ENCODE measurements at regions not wholly inside any gene's neighbourhood (a gene's known extent, or its start where the extent isn't known, plus 50 kb on each side); places are given as distances from the start of the nearest gene placed in this dataset.

DNA sequence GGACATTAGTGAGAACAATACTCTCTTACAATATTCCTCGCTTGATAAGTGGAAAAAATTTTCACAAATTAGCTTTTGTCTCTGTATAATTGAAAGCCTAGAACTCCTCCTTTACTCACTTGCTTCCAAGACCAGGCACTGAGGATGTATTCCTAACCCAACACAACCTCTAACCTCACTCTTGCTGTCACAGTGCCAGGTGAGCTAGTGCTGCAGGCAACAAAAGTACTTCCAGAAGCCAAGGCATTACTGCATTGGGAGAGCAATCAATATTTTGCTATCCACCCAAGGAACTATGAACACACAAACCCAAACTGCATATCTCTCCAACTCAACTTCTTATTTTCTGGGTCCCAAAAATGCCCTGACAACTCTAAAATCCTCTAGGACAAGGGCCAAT is 1081.0 kb downstream of the VRK1 start (continued):
- no peak for TF ChIP-seq SP1 (CRISPR knock-in tag; conservative IDR thresholded peaks at IDR 0.05)
- TF ChIP-seq, protein P1, sequence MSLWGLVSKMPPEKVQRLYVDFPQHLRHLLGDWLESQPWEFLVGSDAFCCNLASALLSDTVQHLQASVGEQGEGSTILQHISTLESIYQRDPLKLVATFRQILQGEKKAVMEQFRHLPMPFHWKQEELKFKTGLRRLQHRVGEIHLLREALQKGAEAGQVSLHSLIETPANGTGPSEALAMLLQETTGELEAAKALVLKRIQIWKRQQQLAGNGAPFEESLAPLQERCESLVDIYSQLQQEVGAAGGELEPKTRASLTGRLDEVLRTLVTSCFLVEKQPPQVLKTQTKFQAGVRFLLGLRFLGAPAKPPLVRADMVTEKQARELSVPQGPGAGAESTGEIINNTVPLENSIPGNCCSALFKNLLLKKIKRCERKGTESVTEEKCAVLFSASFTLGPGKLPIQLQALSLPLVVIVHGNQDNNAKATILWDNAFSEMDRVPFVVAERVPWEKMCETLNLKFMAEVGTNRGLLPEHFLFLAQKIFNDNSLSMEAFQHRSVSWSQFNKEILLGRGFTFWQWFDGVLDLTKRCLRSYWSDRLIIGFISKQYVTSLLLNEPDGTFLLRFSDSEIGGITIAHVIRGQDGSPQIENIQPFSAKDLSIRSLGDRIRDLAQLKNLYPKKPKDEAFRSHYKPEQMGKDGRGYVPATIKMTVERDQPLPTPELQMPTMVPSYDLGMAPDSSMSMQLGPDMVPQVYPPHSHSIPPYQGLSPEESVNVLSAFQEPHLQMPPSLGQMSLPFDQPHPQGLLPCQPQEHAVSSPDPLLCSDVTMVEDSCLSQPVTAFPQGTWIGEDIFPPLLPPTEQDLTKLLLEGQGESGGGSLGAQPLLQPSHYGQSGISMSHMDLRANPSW (CRISPR knock-in tag; conservative IDR thresholded peaks at IDR 0.05; ENCODE audit: low read depth), result no peak
- TF ChIP-seq, protein P2, sequence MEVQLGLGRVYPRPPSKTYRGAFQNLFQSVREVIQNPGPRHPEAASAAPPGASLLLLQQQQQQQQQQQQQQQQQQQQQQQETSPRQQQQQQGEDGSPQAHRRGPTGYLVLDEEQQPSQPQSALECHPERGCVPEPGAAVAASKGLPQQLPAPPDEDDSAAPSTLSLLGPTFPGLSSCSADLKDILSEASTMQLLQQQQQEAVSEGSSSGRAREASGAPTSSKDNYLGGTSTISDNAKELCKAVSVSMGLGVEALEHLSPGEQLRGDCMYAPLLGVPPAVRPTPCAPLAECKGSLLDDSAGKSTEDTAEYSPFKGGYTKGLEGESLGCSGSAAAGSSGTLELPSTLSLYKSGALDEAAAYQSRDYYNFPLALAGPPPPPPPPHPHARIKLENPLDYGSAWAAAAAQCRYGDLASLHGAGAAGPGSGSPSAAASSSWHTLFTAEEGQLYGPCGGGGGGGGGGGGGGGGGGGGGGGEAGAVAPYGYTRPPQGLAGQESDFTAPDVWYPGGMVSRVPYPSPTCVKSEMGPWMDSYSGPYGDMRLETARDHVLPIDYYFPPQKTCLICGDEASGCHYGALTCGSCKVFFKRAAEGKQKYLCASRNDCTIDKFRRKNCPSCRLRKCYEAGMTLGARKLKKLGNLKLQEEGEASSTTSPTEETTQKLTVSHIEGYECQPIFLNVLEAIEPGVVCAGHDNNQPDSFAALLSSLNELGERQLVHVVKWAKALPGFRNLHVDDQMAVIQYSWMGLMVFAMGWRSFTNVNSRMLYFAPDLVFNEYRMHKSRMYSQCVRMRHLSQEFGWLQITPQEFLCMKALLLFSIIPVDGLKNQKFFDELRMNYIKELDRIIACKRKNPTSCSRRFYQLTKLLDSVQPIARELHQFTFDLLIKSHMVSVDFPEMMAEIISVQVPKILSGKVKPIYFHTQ (CRISPR knock-in tag; IDR thresholded peaks at IDR 0.05), result no peak
- TF ChIP-seq IRF2 (CRISPR knock-in tag; IDR thresholded peaks at IDR 0.05; ENCODE audit: borderline replicate concordance, low read depth), result no peak
- TF ChIP-seq, protein P3, sequence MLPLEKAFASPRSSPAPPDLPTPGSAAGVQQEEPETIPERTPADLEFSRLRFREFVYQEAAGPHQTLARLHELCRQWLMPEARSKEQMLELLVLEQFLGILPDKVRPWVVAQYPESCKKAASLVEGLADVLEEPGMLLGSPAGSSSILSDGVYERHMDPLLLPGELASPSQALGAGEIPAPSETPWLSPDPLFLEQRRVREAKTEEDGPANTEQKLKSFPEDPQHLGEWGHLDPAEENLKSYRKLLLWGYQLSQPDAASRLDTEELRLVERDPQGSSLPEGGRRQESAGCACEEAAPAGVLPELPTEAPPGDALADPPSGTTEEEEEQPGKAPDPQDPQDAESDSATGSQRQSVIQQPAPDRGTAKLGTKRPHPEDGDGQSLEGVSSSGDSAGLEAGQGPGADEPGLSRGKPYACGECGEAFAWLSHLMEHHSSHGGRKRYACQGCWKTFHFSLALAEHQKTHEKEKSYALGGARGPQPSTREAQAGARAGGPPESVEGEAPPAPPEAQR (CRISPR knock-in tag; IDR thresholded peaks at IDR 0.05), result no peak
- no peak for TF ChIP-seq RELA (CRISPR knock-in tag; IDR thresholded peaks at IDR 0.05; ENCODE audit: borderline replicate concordance)
- TF ChIP-seq JAZF1 (CRISPR knock-in tag; IDR thresholded peaks at IDR 0.05), result no peak

DNA sequence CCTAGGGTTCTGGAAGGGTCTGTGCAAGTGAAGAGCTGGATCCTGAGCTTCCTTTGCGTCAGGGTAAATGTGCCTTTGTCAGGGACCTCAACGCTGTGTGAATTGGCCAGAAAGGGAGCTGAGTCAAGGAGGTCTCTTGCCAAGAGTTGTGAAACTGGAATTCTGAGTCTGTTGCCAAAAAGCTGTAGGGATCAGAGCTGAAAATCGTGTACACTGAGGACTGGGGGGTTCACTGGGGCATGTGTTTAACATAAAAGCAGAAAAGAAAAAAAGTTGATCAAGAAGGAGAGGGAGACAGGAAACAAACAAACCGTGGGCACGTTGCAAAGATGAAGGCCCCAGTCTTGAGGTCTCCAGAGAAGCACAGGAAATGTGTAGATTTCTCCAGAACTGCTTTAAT is 1081.5 kb downstream of the VRK1 start:
- Mint-ChIP-seq H3K27me3 (ENCODE audit: low read depth) (no peaks in the 10 kb centered on the region; the same call in 1 of the 2 replicates), H3K4me1 (peaks cover 16% of the 10 kb centered on the region), H3K4me3 (no peak overlapping the region), H3K36me3 (no peaks in the 10 kb centered on the region), H3K27ac (no peak overlapping the region), H3K9me3 (no peaks in the 10 kb centered on the region)
- ChIA-PET CTCF (no interaction called here), POLR2A (no interaction called here)
- no peak for DNase-seq (ENCODE audit: low spot score)
- no peak for ATAC-seq
- TF ChIP-seq, protein P4, sequence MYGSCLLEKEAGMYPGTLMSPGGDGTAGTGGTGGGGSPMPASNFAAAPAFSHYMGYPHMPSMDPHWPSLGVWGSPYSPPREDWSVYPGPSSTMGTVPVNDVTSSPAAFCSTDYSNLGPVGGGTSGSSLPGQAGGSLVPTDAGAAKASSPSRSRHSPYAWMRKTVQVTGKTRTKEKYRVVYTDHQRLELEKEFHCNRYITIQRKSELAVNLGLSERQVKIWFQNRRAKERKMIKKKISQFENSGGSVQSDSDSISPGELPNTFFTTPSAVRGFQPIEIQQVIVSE (CRISPR knock-in tag; IDR thresholded peaks at IDR 0.05; ENCODE audit: borderline replicate concordance), result no peak
- TF ChIP-seq RORB (CRISPR knock-in tag; IDR thresholded peaks at IDR 0.05) (no peak), KAT7 (CRISPR knock-in tag; IDR thresholded peaks at IDR 0.05; ENCODE audit: borderline replicate concordance) (no peak), ZNF317 (CRISPR knock-in tag; IDR thresholded peaks at IDR 0.05; ENCODE audit: borderline replicate concordance, low read depth) (no peak), NR1H2 (CRISPR knock-in tag; IDR thresholded peaks at IDR 0.05) (no peak), ZNF416 (CRISPR knock-in tag; IDR thresholded peaks at IDR 0.05) (no peak), JUN (CRISPR knock-in tag; IDR thresholded peaks at IDR 0.05) (no peak), FOXJ3 (CRISPR knock-in tag; IDR thresholded peaks at IDR 0.05; ENCODE audit: borderline replicate concordance) (no peak), CREB1 (CRISPR knock-in tag; IDR thresholded peaks at IDR 0.05) (no peak)
- TF ChIP-seq, protein P5, sequence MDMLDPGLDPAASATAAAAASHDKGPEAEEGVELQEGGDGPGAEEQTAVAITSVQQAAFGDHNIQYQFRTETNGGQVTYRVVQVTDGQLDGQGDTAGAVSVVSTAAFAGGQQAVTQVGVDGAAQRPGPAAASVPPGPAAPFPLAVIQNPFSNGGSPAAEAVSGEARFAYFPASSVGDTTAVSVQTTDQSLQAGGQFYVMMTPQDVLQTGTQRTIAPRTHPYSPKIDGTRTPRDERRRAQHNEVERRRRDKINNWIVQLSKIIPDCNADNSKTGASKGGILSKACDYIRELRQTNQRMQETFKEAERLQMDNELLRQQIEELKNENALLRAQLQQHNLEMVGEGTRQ (CRISPR knock-in tag; IDR thresholded peaks at IDR 0.05), result no peak
- TF ChIP-seq, protein P6, sequence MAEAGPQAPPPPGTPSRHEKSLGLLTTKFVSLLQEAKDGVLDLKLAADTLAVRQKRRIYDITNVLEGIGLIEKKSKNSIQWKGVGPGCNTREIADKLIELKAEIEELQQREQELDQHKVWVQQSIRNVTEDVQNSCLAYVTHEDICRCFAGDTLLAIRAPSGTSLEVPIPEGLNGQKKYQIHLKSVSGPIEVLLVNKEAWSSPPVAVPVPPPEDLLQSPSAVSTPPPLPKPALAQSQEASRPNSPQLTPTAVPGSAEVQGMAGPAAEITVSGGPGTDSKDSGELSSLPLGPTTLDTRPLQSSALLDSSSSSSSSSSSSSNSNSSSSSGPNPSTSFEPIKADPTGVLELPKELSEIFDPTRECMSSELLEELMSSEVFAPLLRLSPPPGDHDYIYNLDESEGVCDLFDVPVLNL (CRISPR knock-in tag; IDR thresholded peaks at IDR 0.05; ENCODE audit: borderline replicate concordance, low read depth), result no peak
- TF ChIP-seq, protein P7, sequence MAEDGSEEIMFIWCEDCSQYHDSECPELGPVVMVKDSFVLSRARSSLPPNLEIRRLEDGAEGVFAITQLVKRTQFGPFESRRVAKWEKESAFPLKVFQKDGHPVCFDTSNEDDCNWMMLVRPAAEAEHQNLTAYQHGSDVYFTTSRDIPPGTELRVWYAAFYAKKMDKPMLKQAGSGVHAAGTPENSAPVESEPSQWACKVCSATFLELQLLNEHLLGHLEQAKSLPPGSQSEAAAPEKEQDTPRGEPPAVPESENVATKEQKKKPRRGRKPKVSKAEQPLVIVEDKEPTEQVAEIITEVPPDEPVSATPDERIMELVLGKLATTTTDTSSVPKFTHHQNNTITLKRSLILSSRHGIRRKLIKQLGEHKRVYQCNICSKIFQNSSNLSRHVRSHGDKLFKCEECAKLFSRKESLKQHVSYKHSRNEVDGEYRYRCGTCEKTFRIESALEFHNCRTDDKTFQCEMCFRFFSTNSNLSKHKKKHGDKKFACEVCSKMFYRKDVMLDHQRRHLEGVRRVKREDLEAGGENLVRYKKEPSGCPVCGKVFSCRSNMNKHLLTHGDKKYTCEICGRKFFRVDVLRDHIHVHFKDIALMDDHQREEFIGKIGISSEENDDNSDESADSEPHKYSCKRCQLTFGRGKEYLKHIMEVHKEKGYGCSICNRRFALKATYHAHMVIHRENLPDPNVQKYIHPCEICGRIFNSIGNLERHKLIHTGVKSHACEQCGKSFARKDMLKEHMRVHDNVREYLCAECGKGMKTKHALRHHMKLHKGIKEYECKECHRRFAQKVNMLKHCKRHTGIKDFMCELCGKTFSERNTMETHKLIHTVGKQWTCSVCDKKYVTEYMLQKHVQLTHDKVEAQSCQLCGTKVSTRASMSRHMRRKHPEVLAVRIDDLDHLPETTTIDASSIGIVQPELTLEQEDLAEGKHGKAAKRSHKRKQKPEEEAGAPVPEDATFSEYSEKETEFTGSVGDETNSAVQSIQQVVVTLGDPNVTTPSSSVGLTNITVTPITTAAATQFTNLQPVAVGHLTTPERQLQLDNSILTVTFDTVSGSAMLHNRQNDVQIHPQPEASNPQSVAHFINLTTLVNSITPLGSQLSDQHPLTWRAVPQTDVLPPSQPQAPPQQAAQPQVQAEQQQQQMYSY (CRISPR knock-in tag; IDR thresholded peaks at IDR 0.05), result no peak
- TF ChIP-seq, protein P8, sequence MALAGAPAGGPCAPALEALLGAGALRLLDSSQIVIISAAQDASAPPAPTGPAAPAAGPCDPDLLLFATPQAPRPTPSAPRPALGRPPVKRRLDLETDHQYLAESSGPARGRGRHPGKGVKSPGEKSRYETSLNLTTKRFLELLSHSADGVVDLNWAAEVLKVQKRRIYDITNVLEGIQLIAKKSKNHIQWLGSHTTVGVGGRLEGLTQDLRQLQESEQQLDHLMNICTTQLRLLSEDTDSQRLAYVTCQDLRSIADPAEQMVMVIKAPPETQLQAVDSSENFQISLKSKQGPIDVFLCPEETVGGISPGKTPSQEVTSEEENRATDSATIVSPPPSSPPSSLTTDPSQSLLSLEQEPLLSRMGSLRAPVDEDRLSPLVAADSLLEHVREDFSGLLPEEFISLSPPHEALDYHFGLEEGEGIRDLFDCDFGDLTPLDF (CRISPR knock-in tag; IDR thresholded peaks at IDR 0.05), result no peak
- TF ChIP-seq, protein P9, sequence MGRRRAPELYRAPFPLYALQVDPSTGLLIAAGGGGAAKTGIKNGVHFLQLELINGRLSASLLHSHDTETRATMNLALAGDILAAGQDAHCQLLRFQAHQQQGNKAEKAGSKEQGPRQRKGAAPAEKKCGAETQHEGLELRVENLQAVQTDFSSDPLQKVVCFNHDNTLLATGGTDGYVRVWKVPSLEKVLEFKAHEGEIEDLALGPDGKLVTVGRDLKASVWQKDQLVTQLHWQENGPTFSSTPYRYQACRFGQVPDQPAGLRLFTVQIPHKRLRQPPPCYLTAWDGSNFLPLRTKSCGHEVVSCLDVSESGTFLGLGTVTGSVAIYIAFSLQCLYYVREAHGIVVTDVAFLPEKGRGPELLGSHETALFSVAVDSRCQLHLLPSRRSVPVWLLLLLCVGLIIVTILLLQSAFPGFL (CRISPR knock-in tag; IDR thresholded peaks at IDR 0.05; ENCODE audit: borderline replicate concordance), result no peak

Measured in WTC11 (cell line).